ENCODE measurements at regions not wholly inside any gene's neighbourhood (a gene's known extent, or its start where the extent isn't known, plus 50 kb on each side); places are given as distances from the start of the nearest gene placed in this dataset.

DNA sequence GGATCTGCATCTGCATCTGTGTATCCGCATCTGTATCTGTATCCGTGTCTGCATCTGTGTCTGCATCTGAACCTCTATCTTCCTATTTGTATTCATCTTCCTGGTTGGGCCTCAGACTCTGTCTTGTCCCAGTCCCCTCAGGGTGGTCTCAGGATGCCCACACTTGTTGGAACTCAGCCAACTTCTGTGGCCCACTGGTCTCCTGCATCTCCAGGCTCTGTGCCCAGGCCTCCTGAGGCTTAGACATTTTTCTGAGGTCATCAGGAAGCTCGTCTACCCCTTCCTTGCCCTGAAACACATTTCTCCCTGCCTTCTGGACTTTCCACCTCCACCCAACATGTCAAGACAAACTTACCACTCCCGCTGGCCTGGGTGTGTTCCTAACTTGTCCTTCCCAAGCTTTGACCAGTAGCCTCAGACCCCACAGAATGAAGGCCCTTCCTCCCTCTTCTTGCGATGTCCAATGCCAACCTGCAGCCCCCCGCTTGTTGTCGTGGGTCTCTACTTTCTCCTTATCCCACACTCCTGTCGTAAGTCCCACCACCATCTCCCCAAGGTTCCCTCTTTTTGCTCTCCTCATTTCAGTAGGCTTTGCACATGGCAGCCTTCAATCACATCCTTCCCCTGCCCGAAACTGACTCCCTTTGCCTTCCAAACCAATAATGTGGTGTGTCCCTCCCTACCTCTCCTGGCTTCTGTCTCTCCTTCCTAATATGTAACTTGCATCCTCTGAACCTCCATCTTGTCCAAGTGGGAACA lies 176.5 kb downstream of the DLL1 start:
- no peak for DNase-seq (ENCODE audit: low read depth)

DNA sequence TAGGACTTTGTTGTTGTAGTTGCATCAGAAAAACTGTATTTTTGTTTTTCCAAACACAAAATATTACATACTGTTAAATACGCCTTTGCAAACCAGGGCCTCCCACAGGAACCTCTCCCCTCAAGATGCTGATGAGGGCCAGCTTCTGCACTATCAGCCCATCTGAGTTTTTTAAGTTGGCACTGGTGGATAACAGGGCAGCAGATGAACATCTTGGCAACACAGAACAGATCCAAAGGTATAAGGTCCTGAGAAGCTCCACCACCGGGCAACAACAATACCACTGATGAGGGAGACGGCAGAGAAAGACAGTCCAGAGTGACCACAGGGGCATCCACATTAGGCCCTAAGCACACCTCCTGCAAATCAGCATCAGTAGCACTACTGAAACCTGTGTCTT lies 177.7 kb downstream of the DLL1 start:
- DNase-seq (ENCODE audit: low read depth) = no peak

DNA sequence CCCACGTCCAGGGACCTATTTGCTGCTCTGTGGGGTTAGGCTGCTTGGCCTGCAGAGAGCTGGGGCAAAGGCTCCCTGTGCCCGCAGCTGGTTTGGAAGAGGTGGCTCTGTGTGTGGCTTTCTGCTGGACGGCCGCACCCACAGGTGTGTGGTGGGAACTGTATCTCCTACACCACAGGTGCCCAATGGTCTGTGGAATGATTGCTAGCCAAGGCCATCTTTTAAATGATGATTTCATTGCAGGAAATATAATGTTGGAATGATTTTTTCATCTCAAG lies 178.4 kb downstream of the DLL1 start:
- DNase-seq (ENCODE audit: low read depth) = no peak

DNA sequence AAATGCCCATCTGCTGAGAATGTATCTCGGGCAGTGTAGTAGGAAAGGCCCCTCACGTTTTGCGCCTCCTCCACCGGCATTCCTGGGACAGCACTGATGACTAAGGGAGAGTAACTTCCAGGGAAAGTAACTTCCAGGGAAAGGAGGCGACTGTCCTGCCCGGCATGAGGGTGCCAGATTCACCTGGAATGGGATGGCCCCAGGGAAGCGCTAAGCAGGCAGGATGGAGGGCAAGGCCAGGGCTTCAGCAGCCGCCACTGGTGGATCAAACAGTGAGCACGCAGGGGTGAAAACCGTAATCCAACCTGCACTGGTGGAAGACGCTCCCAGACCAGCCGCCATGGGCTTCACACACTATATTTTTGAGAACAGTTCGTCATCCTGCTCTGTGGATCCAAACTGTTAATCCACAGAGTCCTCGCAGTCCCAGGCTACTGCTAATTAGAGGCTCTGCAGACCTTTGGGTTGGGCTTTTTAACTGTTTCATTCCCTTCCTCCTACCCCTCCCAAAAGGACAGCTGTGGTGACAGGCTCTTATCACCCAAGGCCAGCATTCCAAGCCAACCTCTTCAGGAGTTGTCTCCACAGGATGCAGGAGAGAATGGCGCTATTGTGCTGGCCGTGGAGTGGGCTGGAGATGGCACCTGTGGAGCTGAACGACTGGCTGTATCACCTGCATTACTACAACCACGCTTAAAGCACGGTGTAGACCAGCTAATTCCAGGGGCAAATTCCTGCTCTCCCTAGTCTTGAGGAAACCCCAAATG lies 178.9 kb downstream of the DLL1 start:
- no peak for DNase-seq (ENCODE audit: low read depth)

DNA sequence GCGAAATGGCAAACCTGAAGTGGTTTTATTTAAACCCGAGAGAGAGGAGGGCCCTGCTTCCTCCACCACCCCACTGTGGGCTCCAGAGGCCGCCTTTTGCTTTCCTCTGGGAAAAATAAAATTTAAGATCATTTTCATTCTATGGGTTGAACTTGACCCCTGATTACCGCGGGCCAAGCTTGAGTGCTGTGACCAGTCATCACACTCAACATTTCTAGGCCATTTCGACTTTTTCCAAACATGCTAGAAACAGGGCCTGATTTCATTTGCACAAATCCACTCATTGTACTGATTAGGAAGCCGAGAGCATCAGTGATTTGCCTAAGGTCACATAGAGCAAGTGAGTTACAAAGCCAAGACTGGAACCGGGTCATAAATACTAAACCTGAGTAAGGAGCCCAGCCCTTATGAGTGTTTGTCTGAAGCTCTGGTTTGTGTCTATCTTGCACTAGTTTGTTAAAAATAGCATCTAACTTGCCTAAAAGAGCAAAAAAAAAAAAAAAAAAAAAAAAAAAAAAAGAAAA lies 179.7 kb downstream of the DLL1 start:
- no peak for DNase-seq (ENCODE audit: low read depth)

DNA sequence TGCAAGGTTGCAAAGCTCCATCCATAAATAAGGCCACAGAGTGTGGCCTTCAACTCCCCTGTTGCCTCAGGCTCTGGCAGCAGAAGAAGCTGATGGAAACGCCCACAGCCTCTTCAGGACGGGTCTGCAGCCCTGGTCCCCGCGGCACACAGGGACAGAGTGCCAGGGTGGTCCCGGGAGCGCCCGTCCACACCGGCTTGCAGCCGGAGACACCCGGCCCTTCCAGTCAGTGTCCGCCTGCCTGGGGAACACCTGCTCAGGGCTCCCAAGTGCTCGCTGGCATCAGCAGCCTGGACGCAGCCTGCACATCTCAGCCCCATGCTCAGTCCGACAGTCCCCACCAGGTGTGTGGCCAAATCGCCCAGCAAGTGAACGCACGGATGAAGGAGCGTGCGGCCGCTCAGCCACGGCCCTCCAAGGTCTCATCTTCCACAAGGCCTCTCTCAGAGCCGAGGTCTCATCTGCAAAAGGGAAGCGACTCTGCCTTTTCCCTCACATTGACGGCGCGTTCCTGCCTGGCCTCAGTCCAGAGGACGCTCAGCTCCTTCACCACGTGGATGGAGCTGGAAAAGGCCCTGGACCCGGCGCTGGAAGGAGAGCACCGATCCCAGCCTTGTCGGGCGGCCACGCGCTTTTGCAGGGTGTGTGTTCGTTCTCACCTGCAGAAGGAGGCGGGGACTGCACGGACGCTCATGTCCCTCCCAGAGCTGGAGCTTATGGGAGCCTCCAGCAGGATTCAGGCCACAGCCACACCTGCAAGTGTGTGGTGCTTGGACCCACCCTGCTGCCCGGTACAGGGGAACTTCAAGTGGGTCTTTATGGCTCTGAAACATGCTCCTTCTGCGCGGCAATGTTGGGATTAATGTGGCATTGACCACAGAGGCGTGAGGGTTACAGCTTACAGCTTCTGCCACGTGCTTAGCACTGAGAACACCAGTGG lies 180.4 kb downstream of the DLL1 start:
- DNase-seq (ENCODE audit: low read depth) = no peak

DNA sequence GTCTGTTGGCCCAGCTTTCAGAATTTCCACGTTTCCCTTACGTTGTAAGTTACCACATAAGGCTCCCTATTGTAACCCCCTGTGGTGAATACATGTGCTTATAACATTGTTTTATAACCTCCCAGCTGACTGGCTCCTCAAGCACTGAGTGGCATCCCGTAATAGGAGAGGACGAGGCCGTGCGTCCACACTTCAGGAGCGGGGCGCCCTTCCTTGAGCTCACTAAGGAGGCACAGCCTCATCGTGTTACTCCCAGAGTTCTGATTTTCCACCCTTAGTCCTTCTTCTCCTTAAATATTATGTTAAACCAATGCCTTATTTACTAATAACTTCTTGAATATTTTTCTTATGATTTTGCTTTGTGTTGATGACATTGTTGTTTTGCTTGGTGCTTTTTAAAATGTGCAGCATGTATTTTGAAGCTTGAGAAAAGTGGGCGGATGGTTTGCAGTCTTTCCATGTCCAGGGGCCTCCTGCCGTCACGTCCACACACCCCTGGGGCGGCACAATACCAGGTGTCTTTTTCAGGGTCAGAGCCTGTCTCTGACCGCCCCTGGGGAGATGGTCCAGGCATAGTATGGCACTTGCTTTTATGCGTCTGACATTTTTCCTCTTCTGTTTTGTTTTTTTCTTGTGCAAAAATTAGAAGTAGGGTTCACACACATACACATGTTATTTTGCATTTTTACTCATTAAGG lies 181.8 kb downstream of the DLL1 start:
- DNase-seq (ENCODE audit: low read depth) = no peak

DNA sequence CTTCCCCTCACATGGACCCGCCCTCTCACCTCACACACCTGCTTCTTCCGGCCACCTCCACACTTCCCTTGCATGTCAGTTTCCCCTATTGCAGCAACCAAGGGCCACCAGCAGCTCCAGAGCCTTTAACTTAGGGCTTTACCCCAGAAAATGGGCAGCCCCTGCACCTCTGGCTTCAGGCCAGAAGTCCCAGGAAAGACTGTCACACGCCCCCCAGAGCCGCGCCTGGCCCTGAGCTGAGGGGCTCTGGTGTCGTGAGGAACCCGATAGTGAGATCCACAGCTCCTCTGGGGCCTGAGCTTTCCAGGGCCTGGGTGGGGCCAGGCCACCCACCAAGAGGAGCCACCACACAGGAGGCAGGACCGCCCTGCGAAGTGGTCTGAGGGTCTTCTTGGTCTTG lies 182.4 kb downstream of the DLL1 start:
- no peak for DNase-seq (ENCODE audit: low read depth)

DNA sequence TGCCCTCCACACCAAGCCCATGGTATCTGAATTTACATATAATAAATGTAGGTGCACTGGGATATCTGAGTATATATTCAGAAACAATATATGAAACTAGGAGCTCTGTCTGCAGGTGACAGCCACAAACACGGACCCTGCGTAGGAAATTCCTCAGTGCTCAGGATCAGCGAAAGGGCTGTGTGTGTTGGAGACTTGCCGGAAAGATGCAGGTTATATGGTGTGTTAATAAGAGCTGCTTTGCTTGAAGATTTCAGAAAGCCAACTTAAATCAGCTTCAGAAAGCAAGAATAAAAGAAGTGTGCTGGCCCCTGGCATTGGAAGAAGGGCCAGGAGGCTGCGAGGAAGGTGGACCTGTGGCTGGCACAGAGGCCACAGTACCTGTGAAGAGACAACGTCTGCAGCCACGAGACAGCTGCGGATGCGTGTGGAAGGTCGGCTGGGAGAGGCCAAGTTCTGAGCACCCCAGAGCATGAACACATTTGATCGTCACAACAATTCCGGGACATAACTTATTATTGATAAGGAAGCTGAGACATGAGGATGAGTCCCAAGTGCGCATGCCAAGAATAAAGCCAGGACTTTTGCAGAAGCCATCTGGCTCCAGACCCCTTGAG lies 183.2 kb downstream of the DLL1 start:
- DNase-seq (ENCODE audit: low read depth) = no peak

DNA sequence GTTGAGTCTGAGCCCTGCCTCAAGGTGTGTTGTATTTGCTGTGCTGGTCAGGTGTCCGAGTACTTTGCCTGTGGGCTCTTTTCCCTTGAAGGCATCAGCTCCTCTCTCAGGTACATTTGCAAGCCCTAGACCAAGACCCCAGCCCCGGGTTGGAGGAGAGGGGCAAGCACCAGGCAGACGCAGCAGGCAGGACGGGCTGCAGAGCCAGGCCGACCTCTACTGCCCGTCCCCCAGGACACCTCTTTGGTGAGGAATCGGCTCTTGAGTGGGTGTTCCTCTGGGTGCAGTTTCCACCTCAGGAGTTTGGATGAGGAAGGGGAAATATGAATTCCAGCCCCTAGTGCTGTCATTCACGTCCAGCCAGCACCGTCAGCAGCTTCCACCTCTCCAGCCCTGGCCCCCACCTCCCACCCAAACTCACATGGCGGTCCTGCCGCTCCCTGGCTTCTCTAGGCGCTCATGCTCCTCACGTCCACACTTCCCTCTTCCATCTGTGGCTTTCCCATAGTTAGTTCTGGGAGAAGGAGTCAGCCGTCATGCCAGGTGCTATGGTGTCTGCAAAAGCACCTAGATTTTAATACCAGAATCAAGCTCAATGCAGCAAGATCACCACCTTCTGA lies 183.9 kb downstream of the DLL1 start:
- no peak for DNase-seq (ENCODE audit: low read depth)

DNA sequence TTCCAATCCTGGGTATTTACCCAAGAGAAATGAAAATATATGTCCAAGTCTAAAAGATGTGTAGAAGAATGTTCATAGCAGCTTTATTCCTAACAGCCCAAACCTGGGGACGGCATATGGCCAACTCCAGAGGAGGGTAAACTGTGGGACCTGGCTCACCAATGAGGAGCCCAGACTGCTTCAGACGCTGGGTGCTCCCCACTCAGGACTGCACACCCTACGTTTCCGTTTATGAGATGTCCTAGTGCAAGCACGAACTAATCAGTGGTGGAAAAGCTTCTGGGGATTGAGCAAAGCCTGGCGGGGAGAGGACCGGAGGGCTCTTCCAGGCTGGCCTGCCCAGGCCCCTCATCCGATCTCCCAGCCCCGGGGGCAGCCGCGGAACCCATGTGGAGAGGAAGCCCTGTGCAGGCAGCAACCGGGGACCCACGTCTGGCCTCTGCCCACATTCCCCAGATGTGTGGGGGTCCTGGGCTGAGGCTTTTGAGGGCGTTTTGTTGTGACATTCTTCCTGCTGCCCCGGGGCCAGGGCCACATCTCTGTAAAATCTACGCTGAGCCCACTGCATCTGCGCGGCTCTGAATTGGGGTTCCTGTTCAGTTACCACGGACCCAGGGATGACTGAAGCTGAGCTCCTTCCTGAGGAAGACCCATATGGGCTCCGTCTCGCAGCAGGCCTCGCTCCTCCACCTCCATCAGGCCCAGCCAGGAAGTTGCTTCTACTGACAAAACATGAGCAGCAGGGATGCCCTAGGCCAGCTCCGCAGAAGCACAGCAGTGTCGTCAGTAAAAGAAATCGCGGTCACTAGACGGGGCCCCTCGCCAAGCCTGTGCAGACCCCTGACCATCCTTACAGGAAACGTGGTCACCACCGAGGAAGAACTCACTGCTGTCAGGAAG lies 188.0 kb downstream of the DLL1 start:
- no peak for DNase-seq (ENCODE audit: low read depth)

DNA sequence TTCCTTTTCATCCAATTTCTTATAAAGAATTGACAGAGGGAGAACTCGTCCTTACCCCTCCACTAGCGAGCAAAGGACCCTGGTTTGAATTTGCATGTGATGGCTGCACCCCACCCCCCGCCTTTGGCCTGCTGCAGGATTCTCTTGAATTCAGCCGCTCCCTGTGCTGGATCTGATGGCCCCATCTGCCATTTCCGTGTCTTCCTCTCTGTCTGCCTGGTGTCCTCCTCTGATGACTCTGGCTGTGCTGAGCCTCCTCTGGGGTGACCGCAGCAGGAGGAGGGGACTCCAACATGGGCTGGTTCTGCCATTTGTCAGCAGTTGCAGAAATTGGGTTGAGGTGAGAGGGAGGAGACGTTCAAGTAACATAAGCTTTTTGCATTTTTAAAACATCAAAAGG lies 188.8 kb downstream of the DLL1 start:
- no peak for DNase-seq (ENCODE audit: low read depth)

DNA sequence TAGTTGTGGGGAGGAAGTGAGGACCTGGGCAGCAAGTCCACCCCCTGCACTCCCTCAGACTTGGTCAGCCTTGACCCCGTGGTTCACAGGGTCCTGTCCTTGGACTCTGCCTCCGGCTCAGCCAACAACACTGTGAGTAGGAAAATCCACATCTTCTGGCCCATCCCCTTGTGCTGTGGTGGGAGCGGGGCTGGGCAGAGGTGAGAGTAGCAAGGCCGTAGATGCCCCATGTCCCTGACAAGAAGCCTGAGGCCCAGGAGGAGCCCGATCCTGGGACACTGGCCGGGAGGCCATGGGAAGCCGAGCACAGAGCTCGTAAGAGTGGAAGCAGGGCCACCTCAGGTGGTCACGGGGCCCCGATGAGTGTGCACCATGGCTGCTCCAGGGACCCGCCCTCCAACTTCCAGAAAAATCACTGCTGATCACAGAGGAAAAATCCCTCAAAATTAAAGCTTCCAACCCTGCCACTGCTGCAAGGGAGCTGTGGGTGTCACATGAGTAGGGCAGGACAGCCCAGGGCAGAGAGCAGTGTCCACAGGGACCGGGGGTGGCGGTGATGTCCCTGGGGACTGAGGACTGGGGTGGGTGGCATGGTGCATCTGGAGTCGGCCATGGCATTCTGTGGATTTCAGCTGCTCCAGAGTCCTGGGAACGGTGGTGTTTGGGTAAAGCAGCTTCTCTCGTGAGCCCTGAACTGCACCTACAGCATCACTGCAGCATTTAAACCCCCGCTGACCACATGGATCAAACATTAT lies 189.4 kb downstream of the DLL1 start:
- no peak for DNase-seq (ENCODE audit: low read depth)

DNA sequence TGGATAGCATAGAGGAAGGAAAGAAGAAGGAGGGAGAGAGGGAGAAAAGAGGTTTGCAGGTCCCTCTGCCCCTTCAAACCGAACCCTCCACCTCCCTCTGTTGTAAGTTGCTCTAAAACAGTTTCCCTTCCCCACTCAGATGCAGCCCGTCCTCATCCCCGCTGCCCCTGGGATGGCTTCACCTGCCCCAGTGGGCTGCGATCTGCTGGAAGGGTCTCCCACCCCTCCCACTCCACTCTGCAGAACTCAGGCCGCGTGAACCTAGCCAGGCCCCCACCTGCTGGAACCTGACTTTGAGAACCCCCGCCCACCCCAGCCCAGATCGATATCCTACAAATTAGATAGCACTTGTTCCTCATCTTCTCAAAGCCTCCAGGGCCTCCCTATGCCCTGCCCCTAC lies 190.8 kb downstream of the DLL1 start:
- DNase-seq (ENCODE audit: low read depth) = no peak

DNA sequence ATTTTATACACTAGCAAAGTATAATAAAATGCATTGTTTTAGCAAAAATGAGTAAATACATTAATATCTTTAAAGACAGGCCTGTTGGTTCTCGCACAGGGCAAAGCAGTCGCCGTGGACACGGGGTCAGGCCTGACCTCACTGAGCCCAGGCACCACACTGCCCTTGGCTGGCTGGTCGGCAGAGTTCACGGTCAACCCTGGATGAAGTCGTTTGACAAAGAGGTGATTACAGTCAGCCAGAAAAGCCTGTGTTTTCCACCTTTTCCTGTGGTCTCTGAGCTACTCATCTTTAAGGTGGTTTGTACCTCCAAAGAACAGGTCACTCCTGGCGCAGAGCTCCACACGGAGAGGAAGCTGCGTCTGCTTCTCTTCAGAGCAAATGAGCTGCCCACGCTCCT lies 191.5 kb downstream of the DLL1 start:
- DNase-seq (ENCODE audit: low read depth) = no peak

DNA sequence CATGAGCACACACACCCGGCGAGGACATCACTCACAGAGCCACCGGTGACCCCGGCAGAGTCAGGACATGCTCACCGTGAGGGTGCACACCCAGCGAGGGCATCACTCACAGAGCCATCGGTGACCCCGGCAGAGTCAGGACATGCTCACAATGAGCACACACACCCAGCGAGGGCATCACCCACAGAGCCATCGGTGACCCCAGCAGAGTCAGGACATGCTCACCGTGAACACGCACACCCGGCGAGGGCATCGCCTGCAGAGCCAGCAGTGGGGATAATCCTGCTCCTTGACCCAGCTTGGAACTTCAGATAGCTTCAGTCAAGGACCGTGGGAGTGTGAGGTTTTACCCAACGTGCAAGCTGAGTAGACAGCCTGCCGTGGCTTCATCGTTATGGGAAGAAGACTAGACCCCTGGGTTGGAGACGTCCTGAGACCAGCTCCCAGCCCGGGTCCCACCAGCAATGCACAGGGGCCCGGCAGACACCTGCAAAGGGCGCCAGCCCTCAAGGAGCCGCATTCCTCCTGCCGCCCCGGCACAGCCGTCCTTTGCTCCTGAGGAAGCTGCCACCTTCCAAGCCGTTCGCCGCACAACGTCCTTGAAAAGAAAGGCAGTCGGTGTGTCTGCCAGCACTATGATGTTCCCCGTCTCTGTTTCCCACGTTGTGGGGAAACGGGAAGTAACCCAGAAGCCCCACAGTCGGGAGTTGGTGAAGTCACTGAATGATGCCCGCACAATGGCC lies 192.3 kb downstream of the DLL1 start:
- DNase-seq (ENCODE audit: low read depth) = no peak

DNA sequence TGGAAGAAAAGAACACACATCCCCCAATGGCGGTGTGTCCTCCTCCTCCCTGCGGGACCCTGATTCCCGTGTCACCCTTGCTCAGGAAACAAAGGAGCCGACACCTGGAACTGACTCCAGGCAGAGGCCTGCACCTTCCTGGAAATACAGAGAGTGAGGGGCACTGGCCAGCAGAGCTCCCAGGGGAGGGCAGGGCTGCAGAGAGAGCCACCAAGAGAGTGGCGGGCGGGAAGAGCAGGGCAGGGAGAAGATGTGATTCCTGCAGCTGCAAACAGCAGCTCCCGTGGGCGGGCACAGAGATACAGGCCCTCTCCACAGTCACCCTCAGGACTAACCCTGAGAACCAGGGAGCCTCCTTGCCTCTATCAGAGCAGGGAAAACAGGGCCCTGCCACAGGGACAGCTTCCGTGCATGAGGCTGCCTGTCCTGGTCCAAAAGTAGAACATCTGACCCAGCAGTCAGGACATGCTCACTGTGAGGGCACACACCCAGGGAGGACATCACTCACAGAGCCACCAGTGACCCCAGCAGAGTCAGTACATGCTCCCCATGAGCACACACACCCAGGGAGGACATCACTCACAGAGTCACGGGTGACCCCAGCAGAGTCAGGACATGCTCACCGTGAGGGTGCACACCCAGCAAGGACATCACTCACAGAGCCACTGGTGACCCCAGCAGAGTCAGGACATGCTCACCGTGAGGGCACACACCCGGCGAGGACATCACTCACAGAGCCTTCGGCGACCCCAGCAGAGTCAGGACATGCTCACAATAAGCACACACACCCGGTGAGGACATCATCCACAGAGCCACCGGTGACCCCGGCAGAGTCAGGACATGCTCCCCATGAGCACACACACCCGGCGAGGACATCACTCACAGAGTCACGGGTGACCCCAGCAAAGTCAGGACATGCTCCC lies 193.1 kb downstream of the DLL1 start:
- no peak for DNase-seq (ENCODE audit: low read depth)
